GM20431 (cell line): ENCODE measurements at regions not wholly inside any gene's neighbourhood (a gene's known extent, or its start where the extent isn't known, plus 50 kb on each side); places are given as distances from the start of the nearest gene placed in this dataset.

Source experiments
- in situ Hi-C: fragments of 300-500 bp; cut with MseI, MboI; formaldehyde crosslinking; loops from one replicate; pipeline ENCODE4 v1.15.0; 2020; ENCODE audit warnings: low sequenced_read_pairs; ENCODE audit not compliant: unreplicated experiment

DNA sequence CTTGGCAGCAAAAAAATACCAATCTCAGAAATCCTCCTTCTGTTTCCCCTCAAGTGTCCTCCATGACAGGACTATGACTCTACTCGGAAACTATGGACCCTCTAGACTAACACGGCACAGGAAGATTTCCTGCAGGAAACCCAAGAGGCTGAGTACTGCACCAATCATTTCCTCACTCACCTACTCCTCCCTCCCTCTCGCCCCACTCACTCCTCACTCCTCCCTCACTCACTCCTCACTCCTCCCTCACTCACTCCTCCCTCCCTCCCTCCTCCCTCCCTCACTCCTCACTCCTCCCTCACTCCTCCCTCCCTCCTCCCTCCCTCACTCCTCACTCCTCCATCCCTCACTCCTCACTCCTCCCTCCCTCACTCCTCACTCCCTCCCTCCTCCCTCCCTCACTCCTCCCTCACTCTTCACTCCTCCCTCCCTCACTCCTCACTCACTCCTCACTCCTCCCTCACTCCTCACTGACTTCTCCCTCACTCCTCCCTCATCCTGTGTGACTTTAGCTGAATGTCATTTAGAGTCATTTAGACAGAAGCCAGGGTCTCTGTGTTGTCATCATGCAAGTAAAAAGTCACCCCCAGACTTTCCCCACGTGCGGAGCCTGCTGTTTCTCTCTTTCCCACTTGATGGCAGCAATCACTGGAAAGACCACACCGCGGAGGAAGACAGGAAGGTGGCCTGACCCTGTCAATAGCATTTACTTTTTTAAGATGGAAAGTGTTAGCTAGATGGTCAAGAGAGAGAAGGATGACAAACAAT lies 226.8 kb upstream of the PDE10A start:
- in situ Hi-C loops, result loop anchor here (10.0 kb wide), 1 partner anchor 215 kb away; no protein-coding TSS in a partner anchor

DNA sequence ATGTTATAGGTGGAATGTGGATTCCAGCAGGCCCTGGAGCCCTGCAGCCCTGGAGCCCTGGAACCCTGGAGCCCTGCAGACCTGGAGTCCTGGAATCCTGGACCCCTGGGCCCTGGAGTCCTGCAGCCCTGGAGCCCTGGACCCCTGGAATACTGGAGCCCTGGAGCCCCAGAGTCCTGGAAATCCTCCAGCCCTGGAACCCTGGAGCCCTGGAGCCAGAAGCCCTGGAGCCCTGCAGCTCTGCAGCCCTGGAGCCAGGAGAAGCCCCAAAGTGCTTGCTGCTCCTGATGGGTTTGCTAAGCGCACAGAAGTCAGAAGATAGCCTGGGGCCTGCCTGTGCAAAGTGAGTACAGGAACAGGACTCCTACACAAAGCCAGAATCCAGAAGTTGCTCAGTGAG lies 223.1 kb upstream of the PDE10A start:
- in situ Hi-C loops, result loop anchor here (10.0 kb wide), 1 partner anchor 219 kb away; no protein-coding TSS in a partner anchor

DNA sequence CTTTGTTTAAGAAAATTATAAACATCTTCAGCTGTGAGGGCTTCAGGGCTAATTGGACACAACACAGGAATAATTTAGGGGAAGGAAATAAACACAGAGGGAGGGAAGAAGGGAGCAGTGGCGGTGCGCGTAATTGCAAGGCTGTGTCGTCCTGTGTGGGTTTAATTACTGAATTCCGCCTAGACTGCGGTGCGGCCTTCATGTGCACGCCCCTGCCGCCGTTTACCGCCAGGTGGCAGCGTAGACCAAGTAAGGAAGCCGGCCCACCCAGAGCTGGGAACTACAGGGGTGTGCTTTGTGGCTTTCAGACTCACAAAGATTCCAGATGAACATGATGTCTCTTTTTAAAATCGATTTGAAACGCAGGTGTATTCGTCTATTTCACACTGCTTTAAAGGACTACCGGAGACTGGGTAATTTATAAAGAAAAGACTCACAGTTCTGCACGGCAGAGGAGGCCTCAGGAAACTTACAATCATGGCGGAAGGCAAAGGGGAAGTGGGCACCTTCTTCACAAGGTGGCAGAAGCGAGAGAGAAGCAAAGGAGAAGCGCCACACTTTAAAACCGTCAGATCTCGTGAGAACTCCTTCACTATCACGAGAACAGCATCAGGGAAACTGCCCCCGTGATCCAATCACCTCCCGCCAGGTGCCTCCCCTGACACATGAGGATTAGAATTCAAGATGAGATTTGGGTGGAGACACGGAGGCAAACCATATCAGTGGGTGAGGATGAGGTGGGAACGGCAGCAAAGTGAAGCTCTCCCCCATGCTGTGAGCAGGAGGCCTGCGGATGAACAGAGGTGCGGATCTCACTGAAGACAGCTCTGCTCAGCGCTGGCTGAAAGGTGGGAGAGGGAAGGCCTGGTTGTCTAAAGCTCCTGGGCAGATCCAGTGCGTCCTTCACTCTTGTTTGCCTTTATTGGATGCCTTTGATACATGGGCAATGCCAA lies 222.0 kb upstream of the PDE10A start:
- in situ Hi-C loops, result loop anchor here (10.0 kb wide), 1 partner anchor 220 kb away; no protein-coding TSS in a partner anchor

DNA sequence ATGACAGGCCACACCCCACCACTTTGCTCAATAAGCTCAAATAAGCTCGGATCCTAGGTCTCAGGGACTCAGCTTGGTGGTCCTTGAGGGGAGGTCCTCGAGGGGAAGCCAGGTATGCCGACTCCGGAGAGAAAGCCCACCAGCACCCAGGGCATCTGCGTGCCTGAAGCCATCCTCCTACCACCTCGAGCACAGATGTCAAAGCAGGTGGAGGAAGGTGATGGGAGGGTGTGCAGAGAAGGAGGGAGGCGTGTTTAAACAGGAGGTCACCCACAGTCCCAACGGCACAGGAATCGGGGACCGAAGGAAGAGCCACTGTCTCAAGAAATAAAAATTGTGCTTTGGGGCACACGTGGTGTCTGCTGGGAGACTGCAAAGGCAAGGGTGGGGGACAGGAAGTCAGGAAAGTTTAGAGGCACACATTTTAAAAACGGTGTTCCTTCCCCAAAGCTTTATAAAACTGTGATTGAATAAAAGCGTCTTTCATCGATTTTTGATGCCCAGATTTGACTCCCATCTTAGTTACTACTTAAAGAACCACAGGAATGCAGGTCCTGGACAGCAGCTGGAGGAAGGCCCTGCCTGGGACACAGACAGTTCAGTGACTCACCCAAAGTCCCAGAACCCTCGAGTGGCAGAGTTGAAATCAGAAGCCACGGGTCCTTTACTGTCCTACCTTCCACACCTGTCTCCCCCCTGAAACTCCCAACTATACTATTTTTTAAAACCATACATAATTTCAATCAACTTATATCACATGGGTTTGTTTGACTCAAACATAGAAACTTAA lies 221.0 kb upstream of the PDE10A start:
- in situ Hi-C loops, result loop anchor here (10.0 kb wide), 1 partner anchor 221 kb away; no protein-coding TSS in a partner anchor

DNA sequence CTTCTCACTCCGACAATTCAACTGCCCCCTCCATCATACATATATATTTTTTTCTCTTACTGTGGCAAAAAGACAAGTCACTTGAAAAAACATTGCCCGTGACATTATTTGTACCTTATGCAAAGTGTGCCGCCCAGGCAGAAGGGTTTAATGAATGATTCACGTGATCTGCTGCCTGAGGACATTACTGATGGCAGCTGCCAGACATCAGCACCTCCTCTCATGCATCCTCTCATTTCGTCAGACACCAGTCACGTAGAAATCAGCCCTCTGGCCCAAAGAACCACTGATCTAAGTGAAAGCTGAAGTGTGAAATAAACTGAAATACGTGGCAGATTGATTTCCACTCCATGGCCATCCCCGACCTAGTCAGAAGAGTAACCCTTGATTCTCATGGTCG lies 218.8 kb upstream of the PDE10A start:
- in situ Hi-C loops, result loop anchor here (10.0 kb wide), 1 partner anchor 223 kb away; no protein-coding TSS in a partner anchor

DNA sequence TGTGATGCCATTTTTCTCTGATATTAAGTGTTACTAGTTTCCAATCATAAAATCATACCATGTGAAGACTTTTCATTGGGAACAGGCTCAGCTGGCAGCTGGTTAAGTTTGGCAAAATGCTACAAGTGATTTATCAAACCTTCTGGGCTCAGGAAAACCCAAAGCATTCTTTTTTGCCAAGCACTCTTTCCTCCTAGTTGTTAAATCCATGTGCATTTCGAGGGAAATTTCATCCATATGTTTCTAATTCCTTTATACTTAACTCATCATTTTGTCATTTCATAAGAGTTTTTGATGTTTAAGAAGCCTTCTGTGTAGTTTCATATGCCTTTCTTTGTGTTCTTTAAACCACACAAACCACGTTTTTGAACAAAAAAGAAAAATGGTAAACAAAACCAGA lies 217.6 kb upstream of the PDE10A start:
- in situ Hi-C loops, result loop anchor here (10.0 kb wide), 1 partner anchor 224 kb away; no protein-coding TSS in a partner anchor

DNA sequence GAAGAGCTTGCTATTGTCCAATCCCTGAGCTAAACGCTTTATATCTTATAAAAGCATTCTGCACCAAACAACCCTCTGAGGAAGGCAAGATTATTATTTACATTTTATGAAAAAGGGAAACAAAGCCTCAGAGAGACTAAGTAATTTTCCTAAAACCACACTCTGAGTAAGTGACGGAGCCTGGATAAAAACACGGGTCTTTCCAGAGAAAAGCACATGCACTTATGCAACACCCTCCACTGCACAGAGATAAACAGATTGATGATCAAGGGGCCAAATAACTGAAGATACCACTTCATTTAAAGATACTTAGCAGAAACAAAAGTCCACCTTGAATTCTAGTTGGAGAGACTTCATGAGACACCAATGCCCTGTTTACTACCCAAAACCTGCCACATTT lies 214.7 kb upstream of the PDE10A start:
- in situ Hi-C loops, result no loop called here

DNA sequence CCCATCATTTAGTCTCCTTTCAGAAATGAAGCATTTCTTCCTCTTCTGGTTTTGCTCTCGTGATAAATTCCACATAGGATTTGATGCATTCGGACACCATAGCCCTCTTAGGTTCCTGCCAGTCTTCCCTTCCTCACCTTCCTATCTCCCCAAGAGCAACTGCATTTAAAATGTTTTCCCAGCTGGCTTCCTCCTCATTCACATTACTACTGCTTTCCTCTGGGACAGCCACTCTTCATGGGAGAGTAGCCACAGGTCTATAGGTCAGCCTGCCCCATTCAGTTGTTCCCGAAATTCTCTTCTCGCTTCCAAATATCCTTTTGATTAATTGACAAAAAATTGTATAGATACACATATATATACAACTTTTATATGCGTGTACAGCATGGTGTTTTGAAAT lies 214.2 kb upstream of the PDE10A start:
- in situ Hi-C loops, result no loop called here

DNA sequence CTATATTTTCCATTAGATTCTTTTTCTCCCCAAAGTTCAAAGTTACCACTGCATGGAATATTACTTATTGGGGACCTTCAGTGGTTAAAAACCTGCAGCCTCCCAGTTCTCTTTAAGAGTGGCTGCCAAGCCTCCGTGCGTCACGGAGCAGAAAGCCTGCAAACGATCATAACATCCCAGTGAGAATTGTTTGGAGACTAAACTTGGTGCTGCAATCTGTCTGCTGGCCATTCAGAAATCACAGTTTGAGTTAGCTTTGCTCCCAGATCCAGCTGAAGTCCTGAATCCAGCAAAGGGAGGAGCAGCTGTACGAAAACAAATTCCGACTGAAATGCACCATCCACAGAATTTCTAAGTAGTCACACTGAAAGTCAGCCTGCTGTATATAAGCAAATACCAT lies 213.5 kb upstream of the PDE10A start:
- in situ Hi-C loops, result no loop called here

DNA sequence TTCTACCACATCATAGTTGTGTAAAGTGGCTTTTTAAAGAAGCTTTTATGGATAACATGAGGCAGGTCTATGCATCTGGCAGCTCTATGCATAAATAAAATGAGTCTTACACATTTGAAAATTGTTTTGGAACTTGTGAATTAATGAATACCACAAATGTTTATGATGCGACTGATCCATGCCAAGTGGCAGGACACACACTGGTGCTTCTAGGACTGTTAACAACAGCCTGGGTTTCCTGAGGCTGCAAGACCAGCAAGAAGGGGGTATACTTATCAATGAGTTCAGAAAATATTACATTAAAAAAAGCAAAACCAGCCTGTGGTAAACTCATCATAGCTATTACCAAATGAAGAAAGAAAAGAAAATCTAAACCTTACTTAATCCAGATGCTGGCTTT lies 212.9 kb upstream of the PDE10A start:
- in situ Hi-C loops, result no loop called here

DNA sequence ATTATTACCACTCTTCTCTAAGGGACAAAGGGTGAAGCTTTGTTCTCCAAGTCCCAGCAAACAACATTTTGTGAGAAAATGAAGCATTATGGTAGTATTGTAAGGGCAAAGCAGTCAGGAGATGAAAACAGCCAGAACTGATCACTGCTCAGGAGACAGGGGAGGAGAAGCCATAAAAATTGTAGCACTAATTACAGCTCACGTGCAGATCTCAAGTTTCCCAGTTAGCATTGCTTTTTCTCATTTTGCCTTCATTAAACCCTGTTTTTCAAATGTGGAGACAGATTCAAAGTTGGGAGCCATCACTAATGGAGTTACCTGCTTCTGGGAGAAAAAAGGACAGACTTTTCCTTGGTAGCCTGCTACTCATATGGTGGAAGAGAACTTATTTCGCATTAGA lies 210.9 kb upstream of the PDE10A start:
- in situ Hi-C loops, result no loop called here

DNA sequence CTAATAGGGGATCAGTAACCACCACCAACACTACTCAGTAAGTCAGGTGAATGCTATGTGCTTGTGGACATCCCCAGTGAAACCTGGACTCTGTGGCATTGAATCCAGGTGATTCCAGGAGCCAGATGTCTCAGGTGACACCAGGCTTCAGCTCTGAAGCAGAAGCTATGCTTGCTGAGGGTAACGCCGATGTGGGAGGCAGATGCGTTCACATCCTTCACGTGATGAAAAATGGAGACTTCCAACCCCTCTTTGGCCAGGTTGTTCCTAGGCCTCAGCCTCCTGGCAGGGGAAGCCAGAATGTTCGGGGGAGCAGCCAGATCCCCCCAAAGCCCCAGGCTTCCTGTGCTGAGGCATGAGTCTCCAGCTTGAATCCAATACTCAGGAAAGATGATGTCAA lies 209.8 kb upstream of the PDE10A start:
- in situ Hi-C loops, result no loop called here

DNA sequence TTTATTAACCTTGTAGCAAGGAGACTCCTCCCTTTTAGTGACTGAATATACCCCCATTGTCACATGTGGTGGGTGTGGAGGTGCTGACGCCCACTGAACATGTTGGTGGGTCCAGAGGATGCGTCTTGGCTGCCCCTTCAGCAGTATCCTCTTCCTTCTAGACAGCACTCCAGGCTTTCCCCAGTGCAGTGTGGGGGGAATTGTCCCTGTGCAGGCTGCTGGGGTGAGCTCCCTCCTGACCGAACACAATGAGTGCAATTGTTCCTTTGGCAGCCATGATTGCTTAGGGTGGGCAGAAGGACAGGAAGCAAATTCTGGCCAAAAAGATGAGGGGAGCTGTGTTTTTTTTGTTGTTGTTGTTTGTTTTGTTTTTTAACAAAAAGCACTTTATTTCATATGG lies 209.3 kb upstream of the PDE10A start:
- in situ Hi-C loops, result no loop called here

DNA sequence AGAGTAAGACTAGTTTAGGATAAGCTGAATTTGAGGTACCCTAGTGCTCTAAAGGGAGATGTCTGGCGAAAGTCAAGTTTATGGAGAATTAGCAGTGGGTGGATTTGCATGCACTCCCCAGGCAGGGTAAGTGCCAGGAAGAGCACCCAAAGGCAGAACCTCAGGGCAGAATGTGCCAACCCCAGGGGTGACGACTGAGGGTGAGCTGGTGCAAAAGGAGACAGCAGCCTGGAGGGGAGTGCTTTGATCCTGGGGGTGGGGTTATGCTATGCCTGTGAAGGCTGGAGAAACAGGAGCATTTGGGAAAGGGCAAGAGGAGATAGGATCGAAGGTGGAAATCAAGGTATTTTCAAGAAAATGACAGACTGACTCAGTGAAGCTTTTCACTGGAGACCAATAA lies 208.5 kb upstream of the PDE10A start:
- in situ Hi-C loops, result no loop called here

DNA sequence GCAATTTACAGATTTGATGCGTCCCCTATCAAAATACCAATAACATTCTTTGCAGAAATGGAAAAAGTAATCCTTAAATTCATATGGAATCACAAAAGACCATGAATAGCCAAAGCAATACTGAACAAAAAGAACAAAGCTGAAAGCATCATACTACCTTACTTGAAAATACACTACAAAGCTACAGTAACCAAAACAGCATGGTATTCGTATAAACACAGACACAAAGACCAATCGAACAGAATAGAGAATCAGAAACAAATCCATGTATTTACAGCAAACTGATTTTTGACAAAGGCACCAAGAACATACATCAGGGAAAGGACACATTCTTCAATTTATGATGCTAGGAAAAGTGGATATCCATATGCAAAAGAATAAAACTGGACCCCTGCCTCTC lies 206.5 kb upstream of the PDE10A start:
- in situ Hi-C loops, result no loop called here

DNA sequence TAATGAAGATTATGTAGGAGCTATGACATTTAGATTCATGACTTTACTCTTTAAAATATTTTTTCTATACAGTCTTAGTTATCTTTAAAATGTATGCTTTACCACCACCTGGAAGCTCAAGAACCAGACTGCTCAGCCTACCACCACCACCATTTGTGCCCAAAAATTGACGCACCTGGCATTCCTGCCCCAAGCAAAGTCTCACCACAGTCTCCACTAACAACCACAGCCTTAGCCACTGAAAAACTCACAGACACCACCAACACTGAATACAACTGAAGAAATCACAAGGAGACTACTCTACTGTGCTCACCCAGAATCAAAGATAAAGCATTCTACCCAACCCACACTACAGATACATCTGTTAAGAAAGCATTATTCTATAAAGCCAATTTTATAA lies 201.9 kb upstream of the PDE10A start:
- in situ Hi-C loops, result no loop called here

DNA sequence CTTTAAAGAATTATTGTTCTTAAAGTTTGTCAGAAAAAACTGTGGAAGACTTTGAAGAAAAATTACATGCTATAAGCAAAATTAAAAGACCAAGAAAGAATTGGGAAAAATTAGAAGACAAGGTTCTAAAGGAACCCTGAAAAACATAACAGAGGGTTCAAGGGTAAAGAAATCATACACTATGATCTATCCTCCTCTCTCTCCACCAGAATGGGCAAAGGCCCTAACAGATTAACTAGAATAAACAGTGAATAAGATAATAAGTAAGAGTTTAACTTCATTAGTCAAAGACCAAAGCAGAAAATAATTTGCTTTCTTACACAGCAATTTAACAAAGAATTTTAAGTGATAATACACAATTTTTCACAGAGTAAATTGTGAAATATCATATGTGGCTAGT lies 201.2 kb upstream of the PDE10A start:
- in situ Hi-C loops, result no loop called here

DNA sequence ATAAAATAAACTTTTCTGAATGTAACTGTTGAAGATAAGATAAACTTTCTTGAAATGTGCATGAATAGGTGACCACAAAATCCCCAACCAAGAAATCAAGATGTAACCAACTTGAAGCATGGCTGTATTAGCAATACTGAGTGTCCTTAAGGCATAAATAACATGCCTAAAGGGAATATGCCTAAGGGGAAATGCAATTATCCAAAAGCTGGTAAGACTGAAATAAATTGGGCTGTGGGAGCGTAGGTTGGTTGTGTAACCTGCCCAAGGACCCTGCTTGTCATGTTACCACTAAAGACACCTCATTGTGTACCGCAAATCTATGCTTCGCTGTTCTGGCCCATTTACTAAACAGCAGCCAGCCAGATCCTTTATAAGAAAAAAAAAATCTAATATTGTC lies 200.8 kb upstream of the PDE10A start:
- in situ Hi-C loops, result no loop called here

DNA sequence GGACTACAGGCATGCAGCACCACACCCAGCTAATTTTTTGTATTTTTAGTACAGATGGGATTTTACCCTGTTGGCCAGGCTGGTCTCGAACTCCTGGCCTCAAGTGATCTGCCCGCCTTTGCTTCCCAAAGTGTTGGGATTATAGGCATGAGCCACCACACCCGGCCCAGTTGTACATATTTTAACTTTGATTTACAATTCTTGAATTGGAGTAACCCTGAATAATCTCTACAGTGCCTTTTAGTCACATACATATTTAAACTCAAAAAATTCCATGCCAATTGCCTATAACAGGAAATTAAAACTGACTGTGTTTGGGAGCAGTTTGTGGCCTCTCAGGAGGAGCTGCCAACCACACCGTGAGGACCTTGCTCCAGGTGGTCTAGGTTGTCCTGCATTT lies 199.8 kb upstream of the PDE10A start:
- in situ Hi-C loops, result no loop called here

DNA sequence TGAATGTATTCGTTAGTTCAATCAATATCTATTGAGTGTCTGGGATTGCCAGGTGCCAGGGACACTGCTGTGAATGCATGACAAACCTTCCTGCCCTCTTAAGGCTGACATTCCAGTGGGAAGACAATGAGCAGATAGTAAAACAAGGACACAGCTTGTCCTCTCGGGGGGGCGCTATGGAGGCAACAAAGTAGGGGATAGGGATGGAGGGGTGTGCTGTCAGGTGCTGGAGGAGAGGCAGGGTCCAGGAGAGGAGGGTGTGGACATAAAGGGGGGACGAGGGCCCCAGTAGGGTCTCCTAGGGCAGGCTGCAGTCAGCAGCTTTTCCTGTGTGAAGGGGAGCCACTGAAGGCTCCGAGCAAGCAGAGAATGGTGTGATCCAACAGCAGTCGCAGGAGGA lies 198.2 kb upstream of the PDE10A start:
- in situ Hi-C loops, result no loop called here
